Germinal center (tissue), 1 donor: ENCODE measurements at regions not wholly inside any gene's neighbourhood (a gene's known extent, or its start where the extent isn't known, plus 50 kb on each side); places are given as distances from the start of the nearest gene placed in this dataset.

Experiments used
- DNase-seq: peaks from one replicate; pipeline ENCODE4 v3.0.0; 2012; ENCODE audit warnings: mixed read lengths, low spot score

DNA sequence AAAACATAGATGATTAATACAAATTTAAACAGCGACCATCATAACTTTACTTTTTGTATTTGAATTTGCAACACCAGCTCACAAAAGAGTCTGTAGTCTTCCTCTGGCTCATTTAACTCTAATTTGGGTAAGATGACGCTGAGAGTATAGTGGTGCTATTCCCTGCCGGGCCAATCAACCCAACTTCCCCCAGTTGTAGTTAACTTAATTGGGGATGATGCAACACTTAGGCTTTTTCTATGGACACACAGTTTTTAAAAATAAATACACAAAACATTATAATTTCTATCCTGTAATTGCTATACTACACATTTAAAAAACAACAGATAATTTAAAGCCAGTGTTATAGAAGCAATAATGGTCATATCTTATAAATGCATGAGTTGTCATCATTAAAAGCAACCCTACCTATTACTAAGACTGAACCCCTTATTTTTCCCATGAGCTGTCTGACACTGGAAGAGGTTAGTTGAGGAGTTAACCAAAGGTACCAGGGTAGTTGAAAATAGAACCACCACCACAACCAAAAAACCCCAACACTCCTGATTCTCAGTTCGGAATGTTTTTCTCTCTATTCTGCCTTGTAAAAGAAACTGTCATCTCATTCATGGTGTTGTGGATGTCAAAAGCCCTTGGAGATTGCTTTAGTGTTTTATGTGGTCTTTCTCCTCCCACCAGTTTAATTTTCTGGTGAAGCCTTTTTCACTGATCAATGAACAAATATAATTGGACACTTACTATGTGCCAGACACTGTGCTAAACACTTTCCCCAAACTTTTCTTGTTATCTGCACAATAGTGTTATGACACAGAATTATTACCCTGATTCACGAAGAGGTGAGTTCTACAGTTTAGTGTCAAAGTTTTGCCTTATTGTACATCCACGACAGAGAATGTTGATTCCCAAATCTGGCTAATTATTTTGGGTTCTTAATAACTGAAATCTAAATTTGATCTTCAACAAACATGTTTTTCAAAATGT, 61.5 kb upstream of the RAPGEF2 start:
- DNase-seq = no peak

GRCh38 chr4:159042097-159042605, 60.7 kb upstream of the RAPGEF2 start:
- no peak for DNase-seq

- DNase-seq = no peak
Measured at GRCh38 chr4:159042868-159043267, 60.0 kb upstream of the RAPGEF2 start.

- DNase-seq = no peak
Measured at GRCh38 chr4:159043861-159044260, 59.0 kb upstream of the RAPGEF2 start.

- DNase-seq = no peak
Measured at GRCh38 chr4:159045321-159045720, 57.6 kb upstream of the RAPGEF2 start.

- no peak for DNase-seq
Measured at GRCh38 chr4:159046683-159047082, 56.2 kb upstream of the RAPGEF2 start.

- DNase-seq = no peak
Measured at GRCh38 chr4:159047478-159048165, 55.3 kb upstream of the RAPGEF2 start.

DNA sequence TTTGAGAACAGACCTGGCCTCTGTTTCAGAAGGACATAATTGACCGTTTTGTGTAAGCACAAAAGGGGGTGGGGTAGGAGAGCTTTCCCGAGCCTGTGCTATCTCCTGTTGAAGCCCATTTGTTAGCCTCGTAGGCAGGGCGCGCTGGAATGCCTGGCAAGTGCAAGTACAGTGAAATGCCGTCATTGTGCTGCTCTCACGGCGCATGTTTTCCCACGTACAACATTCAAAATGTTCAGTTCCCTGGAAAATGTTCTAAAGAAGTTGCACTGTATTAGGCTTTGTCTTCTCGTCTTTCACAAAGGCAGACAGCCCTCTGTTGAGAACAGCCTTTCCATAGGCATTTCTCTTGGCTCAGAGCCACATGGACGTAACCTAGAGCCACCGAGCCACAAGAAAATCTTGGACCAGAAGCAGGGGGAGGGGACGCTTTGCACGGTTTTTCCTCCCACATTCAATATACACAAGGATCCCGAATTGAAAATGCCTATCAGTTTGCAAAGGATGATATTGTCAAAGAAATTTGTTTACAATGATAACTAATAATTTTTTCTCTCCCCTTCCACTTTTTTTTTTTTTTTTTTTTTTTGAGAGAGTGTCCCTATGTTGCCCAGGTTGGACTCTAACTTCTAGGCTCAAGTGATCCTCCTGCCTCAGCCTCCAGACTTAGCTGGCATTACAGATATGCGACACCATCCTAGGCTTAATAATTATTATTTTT, 54.6 kb upstream of the RAPGEF2 start:
- no peak for DNase-seq

DNA sequence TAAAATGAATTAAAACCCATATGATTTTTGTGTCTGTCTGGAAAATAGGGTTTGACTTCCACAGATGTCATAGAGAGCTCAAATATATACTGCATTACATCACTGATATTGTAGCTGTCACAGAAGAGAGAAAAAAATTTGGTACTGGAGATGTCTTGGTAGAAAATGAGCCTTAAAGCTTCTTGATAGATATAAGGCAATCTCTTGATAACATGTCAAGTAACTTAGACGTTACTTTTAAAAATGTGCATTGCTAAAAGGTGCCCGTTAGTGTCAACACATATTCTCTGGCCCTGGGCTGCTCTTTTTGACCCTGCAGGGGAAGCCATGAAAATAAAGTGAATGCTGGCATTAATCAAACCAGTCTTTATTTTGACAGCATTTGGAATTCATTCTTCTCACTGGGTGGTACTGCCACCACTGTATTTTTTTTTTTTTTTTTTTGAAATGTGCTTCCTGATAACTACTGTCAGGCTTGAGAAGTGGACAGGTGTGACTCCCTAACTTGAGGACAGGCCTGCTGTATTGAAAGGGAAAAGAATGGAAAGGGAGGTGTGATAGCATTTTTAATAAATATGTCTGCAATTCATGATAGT, 53.0 kb upstream of the RAPGEF2 start:
- no peak for DNase-seq

DNA sequence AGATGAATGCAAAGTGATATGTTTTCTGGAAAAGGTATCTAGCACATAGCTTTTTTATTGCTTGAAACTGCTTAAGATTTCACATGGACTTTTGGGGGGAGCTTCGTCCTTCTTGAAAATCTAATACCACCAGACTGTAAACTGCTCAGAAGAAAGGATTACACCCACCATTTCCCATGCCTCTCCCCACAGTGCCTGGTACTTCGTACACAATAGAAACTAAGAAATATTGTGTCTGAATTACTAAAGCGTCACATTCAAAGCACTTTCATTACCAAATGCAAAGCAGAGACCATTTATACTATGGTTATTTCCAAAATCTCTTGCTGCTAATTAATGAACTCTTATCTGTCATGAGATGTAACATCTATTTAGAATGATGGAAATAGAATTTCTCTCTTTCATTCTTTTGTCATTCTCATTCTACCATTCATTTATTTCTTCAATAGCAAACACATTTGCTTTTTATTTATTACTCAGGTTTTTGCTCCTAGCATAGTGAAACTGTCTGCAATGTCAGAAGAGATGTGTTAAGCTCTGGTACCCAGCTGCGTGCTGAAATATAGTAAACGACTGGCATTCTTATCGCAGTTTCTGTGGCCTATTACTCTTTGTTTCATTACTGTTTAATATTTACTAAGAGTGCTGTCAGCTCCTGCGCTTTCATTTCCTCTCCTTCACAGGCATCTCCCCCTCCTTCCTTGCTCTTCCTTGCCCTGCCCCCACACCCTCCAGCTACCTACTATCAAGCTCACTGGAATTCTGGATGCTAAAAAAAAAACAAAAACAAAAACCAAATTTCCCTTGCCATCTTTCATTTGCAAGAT, 51.4 kb upstream of the RAPGEF2 start:
- peak; percentile 30 for DNase-seq

DNA sequence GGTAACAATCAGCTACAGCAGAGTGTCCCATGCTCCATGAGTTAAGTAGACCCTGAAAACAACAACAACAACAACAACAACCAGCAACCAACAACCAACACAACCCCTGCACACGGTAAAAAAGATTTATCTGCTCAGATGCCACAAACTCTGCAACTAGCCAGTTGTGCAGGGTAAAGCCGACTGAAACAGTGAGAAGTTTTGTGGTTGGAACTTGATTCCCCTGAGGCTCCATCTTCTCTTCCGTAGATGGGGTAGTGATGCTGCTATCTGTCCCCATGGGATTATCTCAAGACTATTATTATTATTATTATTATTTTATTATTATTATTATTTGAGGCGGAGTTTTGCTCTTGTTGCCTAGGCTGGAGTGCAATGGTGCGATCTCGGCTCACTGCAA, 50.6 kb upstream of the RAPGEF2 start:
- peak; percentile 40 for DNase-seq
